ENCODE measurements at regions not wholly inside any gene's neighbourhood (a gene's known extent, or its start where the extent isn't known, plus 50 kb on each side); places are given as distances from the start of the nearest gene placed in this dataset.

DNA sequence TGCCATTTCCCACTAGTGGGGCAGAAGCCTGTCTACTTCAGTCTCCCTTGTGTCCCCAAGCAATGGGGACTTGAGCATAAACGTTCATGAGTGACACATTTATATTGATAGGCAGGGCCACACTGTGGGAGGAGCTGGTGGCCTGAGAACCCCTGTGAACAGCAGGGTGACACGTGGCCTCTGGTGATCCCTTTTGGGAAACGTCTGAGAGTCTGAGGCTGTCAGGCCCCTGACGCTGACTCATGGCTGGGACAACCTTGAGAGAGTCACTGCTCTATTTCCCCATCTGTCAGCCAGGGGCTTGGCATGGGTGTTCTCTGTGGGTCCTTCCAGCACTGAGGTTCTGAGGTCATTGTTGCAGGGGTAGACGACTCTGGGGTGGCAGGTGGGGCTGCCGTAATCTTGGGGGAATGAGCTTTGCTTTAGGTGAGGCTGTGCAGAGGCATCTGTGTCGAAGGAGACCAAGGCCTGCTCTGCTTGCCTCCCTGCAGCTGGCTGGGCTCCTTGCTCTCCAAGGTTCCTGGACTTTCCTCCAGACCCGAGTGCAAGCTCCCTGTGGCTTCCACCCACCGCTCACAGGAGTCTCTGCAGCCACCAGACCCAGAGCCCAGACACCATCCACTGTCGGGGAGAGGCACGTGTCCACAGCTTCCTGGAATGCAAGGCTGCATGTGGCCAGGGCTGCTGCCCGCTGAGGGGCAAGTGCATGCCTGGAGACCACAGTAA lies 54.7 kb downstream of the SMIM38 start:
- no peak for DNase-seq (ENCODE audit: low read depth)
- H3K4me3 ChIP-seq (ENCODE audit: low read depth, low read length): no peak overlapping the region
- TF ChIP-seq, protein P1, sequence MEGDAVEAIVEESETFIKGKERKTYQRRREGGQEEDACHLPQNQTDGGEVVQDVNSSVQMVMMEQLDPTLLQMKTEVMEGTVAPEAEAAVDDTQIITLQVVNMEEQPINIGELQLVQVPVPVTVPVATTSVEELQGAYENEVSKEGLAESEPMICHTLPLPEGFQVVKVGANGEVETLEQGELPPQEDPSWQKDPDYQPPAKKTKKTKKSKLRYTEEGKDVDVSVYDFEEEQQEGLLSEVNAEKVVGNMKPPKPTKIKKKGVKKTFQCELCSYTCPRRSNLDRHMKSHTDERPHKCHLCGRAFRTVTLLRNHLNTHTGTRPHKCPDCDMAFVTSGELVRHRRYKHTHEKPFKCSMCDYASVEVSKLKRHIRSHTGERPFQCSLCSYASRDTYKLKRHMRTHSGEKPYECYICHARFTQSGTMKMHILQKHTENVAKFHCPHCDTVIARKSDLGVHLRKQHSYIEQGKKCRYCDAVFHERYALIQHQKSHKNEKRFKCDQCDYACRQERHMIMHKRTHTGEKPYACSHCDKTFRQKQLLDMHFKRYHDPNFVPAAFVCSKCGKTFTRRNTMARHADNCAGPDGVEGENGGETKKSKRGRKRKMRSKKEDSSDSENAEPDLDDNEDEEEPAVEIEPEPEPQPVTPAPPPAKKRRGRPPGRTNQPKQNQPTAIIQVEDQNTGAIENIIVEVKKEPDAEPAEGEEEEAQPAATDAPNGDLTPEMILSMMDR (IDR thresholded peaks at IDR 0.05; ENCODE audit: insufficient read depth, low read length): no peak

- TF ChIP-seq, protein P1 (IDR thresholded peaks at IDR 0.05; ENCODE audit: insufficient read depth, low read length): no peak
- no peak overlapping the region for H3K4me3 ChIP-seq (ENCODE audit: low read depth, low read length)
- DNase-seq (ENCODE audit: low read depth): no peak
Observed at GRCh38 chr11:69211540-69211919, 55.8 kb downstream of the SMIM38 start.

DNA sequence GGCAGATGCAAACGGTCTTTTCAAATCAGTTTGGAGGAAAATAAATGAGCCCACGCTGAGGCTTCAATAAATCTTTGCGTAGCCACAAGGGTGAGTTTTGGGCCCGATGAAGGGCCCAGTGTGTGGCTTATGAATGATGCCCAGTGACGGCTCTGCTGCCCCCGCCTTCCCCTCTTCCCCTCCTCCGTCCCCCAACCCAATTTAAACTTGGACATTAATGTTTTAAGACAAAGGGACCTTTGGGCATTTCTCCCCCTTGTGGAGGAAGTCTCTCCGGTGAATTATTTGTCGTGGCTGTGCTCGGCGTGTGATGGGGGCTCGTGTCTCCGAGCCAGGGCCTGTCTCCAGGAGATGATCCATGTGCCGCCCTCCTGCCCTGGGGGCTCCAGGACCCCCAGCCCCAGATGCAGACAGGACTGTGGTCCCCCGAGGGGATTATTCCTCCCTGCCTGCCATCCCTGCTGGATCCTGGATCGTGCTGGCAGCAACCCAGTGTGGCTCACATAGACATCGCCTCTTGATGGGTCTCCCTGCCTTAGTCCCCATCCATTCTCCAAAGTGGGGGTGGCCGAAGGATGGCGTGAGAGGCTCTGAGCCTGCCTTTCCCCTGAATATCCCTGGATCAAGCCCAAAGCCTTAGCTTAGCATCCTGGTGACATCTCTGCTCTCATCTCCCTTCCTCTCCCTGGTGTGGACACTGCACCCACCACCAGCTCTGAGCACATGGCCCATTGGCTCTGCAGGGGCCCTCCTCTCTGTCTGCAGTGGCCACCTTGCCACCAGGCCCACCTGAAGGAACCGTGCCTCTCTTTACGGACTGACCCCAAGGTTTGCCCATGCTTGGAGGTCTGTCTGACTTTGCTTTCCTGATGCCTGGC lies 56.4 kb downstream of the SMIM38 start:
- no peak overlapping the region for H3K4me3 ChIP-seq (ENCODE audit: low read depth, low read length)
- TF ChIP-seq, protein P1 (IDR thresholded peaks at IDR 0.05; ENCODE audit: insufficient read depth, low read length): peak; percentile 39
- peak; percentile 6 for DNase-seq (ENCODE audit: low read depth)

GRCh38 chr11:69212798-69213110 lies 57.0 kb downstream of the SMIM38 start:
- TF ChIP-seq, protein P1 (IDR thresholded peaks at IDR 0.05; ENCODE audit: insufficient read depth, low read length): no peak
- DNase-seq (ENCODE audit: low read depth): no peak
- no peak overlapping the region for H3K4me3 ChIP-seq (ENCODE audit: low read depth, low read length)

DNA sequence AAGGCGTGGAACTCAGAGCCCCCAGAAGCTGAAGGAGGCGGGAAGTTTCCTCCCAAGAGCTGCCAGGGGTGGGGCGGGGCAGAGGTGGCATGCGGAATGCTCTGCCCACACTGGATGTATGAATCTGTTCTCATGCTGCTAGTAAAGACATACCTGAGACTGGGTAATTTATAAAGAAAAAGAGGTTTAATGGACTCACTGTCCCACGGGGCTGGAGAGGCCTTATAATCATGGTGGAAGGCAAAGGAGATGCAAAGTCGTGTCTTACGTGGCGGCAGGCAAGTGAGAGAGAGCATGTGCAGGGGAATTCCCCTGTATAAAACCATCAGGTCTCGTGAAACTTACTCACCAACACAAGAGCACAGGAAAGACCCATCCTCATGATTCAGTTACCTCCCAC lies 57.6 kb downstream of the SMIM38 start:
- TF ChIP-seq, protein P1 (IDR thresholded peaks at IDR 0.05; ENCODE audit: insufficient read depth, low read length): no peak
- H3K4me3 ChIP-seq (ENCODE audit: low read depth, low read length): no peak overlapping the region
- no peak for DNase-seq (ENCODE audit: low read depth)

DNA sequence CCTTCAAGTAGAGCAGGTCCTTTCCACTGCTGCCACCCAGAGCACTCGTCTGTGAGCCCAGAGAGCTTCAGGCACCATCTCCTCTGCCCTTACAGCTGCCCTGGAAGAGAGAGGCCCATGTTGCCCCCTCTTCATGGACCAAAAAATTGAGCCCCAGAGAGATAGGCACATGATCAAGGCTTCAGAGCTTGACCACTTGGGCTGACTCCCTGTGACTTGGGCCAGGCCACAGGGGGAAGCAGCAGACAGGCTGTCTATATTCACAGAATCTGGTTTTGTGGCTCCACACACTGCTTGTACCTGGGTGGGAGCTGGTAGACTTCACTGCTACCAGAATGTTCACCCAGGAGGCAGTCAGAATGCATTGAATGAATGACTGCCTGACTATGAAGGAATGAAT lies 58.2 kb downstream of the SMIM38 start:
- TF ChIP-seq, protein P1 (IDR thresholded peaks at IDR 0.05; ENCODE audit: insufficient read depth, low read length): no peak
- DNase-seq (ENCODE audit: low read depth): no peak
- H3K4me3 ChIP-seq (ENCODE audit: low read depth, low read length): no peak overlapping the region

All from fibroblast of the aortic adventitia (primary cell).